HepG2 (cell line): ENCODE measurements at regions not wholly inside any gene's neighbourhood (a gene's known extent, or its start where the extent isn't known, plus 50 kb on each side); places are given as distances from the start of the nearest gene placed in this dataset.

Source experiments
- CREB1 ChIP-seq, 2 experiments: fragments of 450-650 bp in 1 of 2; IDR thresholded peaks; 2 replicates each; pipeline ENCODE4 v1.6.1; 2016 to 2017; ENCODE audit warnings: control low read depth in 1 of 2, mild to moderate bottlenecking in 1 of 2, missing compliant biosample characterization in 1 of 2, missing genetic modification characterization in 1 of 2
- CTCF ChIP-seq: sonication (generic); formaldehyde crosslinking; IDR thresholded peaks from 2 replicates; pipeline ENCODE4 v1.5.0; 2020; ENCODE audit warnings: mild to moderate bottlenecking, missing genetic modification reagents, moderate library complexity
- EED ChIP-seq: sonication (generic); formaldehyde crosslinking; IDR thresholded peaks from 2 replicates; pipeline ENCODE4 v1.5.0; 2020; ENCODE audit warnings: mild to moderate bottlenecking, missing genetic modification reagents
- HNF1A ChIP-seq, 2 experiments: sonication (generic) in 1 of 2; formaldehyde crosslinking in 1 of 2; IDR thresholded peaks; 2 replicates each; pipeline versions ENCODE4 v1.4.0 to v1.6.1; 2016 to 2020; ENCODE audit warnings: borderline replicate concordance in 1 of 2, low read depth in 1 of 2, mild to moderate bottlenecking in 1 of 2, missing genetic modification reagents in 1 of 2
- POLR2AphosphoS5 ChIP-seq: IDR thresholded peaks from 2 replicates; pipeline ENCODE4 v1.6.1; 2012; ENCODE audit warnings: low read depth, low read length
- RAD21 ChIP-seq: fragments of 450-650 bp; formaldehyde crosslinking; IDR thresholded peaks from 2 replicates; pipeline ENCODE4 v1.5.0; 2020; ENCODE audit warnings: mild to moderate bottlenecking
- ZMAT5 ChIP-seq: sonication (generic); formaldehyde crosslinking; IDR thresholded peaks from 2 replicates; pipeline ENCODE4 v1.5.0; 2020; ENCODE audit warnings: mild to moderate bottlenecking, low read depth, missing genetic modification reagents, borderline replicate concordance
- ZNF432 ChIP-seq: sonication (generic); formaldehyde crosslinking; IDR thresholded peaks from 2 replicates; pipeline ENCODE4 v1.5.0; 2020; ENCODE audit warnings: missing genetic modification reagents, mild to moderate bottlenecking, borderline replicate concordance
- ZNF740 ChIP-seq: sonication (generic); formaldehyde crosslinking; IDR thresholded peaks from 2 replicates; pipeline ENCODE4 v1.4.0; 2020; ENCODE audit warnings: missing genetic modification reagents
- ZNF790 ChIP-seq: sonication (generic); formaldehyde crosslinking; IDR thresholded peaks from 2 replicates; pipeline ENCODE4 v1.8.0; 2022; ENCODE audit warnings: missing genetic modification reagents, mild to moderate bottlenecking, borderline replicate concordance
- ZSCAN21 ChIP-seq: sonication (generic); formaldehyde crosslinking; IDR thresholded peaks from 2 replicates; pipeline ENCODE4 v1.8.0; 2022; ENCODE audit warnings: mild to moderate bottlenecking, missing genetic modification reagents, moderate library complexity, borderline replicate concordance
- TF ChIP-seq, protein P1 (sequence below), 2 experiments: sonication (generic) in 1 of 2; formaldehyde crosslinking in 1 of 2; IDR thresholded peaks; 2 replicates each; pipeline versions ENCODE4 v1.5.1 to v1.6.1; 2011 to 2020; ENCODE audit warnings: borderline replicate concordance in 1 of 2, low read depth in 1 of 2, low read length in 1 of 2, mild to moderate bottlenecking in 1 of 2, missing genetic modification reagents in 1 of 2, moderate library complexity in 1 of 2

GRCh38 chr7:22885797-22886261 is 63.2 kb upstream of the TOMM7 start:
- TF ChIP-seq ZNF740 (CRISPR knock-in tag), result no peak
- TF ChIP-seq CREB1 (IDR thresholded peaks at IDR 0.05), result no peak
- TF ChIP-seq CREB1 (CRISPR knock-in tag; IDR thresholded peaks at IDR 0.05), result no peak
- no peak for TF ChIP-seq ZNF790 (CRISPR knock-in tag)
- no peak for TF ChIP-seq RAD21
- no peak for TF ChIP-seq CTCF
- no peak for TF ChIP-seq ZMAT5 (CRISPR knock-in tag)
- no peak for TF ChIP-seq EED (CRISPR knock-in tag)
- no peak for TF ChIP-seq POLR2AphosphoS5
- TF ChIP-seq HNF1A (IDR thresholded peaks at IDR 0.05; ENCODE audit: low read depth), result no peak
- TF ChIP-seq HNF1A (CRISPR knock-in tag; IDR thresholded peaks at IDR 0.05; ENCODE audit: borderline replicate concordance), result no peak
- TF ChIP-seq ZSCAN21 (CRISPR knock-in tag), result no peak
- TF ChIP-seq, protein P1, sequence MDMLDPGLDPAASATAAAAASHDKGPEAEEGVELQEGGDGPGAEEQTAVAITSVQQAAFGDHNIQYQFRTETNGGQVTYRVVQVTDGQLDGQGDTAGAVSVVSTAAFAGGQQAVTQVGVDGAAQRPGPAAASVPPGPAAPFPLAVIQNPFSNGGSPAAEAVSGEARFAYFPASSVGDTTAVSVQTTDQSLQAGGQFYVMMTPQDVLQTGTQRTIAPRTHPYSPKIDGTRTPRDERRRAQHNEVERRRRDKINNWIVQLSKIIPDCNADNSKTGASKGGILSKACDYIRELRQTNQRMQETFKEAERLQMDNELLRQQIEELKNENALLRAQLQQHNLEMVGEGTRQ (IDR thresholded peaks at IDR 0.05; ENCODE audit: low read depth, low read length), result no peak
- TF ChIP-seq, protein P1 (CRISPR knock-in tag; IDR thresholded peaks at IDR 0.05; ENCODE audit: borderline replicate concordance), result no peak
- TF ChIP-seq ZNF432 (CRISPR knock-in tag), result no peak
